Activated CD4-positive, alpha-beta T cell treated with anti-CD3 and anti-CD28 coated beads, Interleukin-2, Interleukin-6, amounts not matched to agents 100 ng/mL and 50 ng/mL, durations not matched to agents 16 hours and 8 hours (primary cell): ENCODE measurements at regions not wholly inside any gene's neighbourhood (a gene's known extent, or its start where the extent isn't known, plus 50 kb on each side); places are given as distances from the start of the nearest gene placed in this dataset.
A peak's percentile ranks its signal among the peaks of the same experiment; 100 is the strongest.

Source experiments
- DNase-seq: peaks from one replicate; pipeline ENCODE4 v3.0.0-alpha.2; 2020

DNA sequence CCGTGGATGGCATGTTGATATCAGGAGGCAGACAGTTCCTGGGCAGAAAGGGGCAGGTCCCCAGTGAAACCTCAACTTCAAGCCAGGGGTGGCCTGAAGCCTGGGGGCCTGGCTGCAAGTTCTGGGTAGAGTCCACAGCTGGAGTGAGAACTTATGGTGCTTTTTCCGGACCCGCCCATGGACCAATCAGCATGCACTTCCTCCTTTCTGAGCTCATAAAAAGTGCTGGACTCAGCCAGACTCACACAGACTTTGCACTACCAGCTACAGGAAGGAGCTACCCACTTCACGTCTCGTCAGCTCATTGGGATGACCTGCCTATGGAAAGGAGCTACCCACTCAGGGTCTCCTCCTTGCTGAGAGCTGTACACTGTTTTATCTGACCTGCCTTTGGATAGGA is 183.1 kb upstream of the MC4R start:
- no peak for DNase-seq

DNA sequence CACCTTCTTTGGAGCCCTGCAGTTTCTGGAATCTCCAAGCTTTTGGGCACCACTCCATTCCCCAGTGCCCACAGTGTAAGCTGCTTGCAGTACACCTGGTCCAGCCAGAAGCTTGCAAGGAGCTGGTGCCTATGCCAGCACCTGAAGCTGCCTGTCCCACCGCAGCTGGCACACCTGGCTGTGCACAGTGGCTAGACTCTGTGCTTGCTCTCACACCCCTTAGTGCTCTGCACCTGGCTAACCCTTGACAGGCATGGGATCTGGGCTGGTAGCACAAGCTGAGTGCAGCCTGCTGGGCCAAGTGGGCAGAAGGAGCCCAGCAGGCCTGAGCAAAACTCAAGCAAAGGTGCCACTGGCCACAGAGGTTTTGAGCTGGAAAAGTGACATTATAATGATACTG is 183.8 kb upstream of the MC4R start:
- DNase-seq, result no peak

DNA sequence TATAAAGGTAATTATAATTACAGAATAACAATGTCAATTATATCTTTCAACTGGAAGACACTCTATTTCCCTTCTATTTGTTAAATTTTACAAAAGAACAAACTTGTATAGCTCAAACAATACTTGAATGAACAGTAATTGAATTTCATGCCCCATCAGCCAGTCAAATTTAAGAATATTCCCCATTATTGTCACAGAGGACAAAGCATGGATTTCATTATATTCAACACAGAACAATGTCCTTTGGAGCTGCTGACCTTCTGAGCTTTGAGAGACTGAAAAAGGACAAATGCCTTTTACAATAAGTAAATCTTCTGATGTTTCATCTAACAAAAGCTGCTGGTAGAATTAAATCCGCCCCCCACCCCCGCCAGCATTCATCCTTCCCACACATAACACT is 187.5 kb upstream of the MC4R start:
- no peak for DNase-seq

DNA sequence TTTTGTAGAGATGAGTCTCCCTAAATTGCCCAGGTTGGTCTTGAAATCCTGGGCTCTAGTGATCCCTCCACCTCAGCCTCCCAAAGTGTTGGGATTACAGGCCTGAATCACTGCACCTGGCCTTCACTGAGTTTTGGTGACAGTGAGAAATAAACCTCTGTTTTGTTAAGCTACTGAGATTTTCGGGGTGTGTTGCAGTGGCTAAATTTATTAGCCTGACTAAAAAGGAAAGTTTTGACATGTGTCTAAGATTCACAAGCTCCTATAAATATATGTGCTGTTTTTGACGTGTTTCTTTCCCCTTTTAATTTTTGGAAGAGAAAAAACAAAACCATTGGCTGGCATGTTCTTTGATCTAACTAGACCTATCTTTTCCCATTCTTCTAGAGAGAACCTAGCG is 190.5 kb upstream of the MC4R start:
- DNase-seq, result no peak

DNA sequence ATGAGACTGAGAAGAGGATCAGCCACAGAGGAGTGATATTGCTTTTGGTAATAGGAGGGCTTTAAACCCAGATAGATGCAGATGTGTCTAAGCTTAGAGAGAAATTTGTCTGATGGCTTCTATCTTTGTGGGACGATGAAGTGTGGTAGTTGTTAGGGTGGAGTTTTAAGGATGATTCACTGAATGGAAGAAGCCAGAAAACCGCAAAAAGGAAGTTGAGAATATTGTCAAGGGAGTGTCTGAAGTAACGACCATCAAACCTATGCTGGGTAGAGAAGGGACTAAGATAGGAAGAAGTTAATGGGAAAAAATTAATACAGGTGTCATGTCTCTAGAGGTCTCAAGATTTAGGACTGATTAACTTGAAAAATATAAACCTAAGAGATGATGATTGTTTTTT is 195.6 kb upstream of the MC4R start:
- no peak for DNase-seq

DNA sequence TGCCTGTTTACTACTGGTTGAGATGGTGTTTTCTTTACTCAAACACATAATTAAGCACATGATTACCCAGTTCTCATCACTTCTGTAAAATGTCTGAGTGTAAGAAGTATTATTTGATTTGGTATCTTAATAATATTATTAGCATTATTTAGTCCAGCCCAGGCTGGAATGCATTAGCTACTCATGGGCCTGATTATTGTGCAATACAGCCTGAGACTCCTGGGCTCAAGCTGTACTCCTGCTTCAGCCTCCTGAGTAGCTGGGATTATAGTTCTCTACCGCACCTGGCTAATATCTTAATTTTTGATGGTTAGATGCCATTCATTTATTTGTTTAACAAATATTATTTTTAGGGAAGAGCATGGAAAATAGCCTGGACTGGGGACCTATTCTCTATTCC is 197.6 kb upstream of the MC4R start:
- DNase-seq, result no peak

DNA sequence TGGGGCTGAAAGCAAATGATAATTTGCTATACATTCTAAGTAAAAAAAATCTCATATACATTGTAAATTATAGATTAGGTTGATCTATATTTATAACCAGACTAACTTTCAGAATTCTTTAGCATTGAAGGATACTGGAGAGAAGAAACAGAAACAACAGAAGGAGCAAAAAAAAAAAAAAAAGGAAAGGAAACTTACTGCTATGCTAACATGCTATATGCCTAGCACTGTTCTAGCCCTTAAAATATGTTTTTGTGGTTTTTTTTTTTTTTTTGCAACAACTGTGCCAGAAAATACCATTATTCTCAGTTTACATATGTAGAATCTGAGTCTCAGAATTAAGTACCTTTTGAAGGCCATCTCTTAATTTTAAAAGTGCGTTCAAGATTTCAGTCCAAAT is 204.9 kb upstream of the MC4R start:
- DNase-seq, result no peak

DNA sequence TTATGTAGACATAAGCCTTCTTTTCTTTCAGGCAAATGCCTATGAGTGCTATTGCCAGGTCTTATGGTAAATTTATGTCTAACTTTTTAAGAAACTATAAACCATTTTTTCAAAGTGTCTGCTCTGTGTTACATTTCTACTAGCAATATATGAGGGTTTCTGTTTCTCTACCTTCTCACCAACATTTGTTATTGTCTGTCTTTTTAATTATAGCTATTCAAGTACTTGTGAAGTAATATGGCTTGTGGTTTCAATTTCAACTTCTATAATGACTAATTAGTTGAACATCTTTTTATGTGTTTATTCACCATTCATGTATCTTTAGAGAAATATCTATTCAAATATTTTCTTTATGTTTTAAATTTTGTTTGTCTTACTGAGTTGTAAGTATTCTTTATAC is 213.1 kb upstream of the MC4R start:
- no peak for DNase-seq

DNA sequence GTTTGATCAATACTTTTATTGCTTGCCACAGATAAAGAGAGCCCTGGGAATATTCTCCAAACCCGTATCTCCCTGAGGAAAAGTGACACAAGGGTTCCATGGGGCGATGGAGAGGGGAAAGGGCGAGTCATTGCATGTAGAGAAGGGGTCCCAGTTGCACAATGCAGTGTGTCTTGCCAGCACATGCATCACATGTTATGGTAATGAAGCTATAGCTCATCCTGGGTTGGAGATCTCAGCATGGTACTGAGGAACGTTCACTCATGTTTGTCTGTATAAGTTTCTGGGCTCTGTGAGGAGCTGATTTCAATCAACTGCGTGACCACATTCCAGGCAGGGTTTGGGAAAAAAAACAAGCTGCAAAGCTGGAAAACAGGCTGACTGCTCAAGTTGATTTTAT is 220.7 kb upstream of the MC4R start:
- DNase-seq, result no peak

DNA sequence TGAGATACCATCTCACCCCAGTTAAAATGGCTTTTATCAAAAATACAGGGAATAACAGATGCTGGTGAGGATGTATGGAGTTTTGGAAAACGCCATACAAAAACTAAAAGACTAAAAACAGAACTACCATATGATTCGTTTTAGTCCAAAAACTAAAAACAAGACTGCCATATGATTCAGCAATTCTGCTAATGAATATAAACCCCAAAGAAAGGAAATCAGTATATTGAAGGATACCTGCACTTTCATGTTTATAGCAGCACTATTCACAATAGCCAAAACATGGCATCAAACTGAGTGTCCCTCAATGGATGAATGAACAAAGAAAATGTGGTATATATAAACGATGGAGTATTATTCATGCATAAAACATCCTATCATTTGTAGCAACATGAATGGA is 224.4 kb upstream of the MC4R start:
- DNase-seq, result peak; percentile 0

DNA sequence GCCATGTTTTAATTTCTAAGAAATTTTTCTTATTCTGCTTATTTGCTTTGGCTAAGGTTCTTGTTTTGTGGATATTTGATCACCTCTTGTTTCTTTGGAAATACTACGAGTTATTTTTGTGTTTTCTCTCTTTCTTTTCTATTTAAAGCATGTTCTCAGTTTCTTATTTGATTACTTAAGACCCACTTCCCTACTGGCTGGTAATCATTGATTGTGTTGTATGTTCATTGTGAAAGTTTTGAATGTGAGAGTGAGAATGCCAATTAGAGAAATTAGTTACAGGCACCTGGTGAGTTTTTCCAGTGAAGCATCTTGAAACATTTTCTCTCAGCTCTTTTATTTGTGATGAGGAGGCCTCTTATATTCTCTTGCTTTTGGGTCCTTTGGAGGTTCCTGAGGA is 226.7 kb upstream of the MC4R start:
- no peak for DNase-seq

DNA sequence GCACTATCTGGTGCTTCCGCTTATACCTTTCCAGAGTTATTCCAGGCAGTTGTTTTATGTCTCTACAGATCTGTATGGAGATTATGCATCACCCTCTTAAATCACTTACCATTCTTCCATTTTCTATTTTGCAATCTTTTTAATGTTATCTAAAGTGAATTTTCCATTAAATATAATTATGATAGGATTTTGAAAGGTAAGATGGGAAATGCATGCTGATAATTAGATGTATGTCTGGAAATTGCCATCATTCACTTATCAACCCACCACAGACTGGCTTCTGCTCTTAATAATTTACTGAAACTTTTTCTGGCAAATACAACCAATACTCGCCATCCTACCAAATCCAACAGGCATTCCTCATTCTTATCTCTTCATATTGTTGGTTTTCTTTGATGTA is 227.4 kb upstream of the MC4R start:
- no peak for DNase-seq

DNA sequence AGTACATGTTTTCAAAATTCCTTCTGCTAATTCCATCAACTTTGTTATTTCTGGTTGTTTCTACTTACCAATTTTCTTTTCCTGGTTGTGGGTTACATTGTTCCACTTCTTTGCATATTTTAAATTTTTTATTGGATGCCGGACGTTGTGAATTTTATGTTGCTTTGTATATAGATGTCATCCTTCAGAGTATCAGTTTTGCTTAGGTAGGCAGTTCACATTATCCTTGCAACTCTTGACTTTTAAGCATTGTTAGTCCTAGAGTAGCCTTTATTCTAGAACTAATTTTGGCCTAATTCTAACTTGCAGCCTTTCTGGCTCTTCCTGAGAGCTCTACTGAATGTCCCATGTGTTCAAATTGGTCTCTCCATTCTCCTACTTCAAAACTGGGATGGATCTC is 228.7 kb upstream of the MC4R start:
- DNase-seq, result no peak

DNA sequence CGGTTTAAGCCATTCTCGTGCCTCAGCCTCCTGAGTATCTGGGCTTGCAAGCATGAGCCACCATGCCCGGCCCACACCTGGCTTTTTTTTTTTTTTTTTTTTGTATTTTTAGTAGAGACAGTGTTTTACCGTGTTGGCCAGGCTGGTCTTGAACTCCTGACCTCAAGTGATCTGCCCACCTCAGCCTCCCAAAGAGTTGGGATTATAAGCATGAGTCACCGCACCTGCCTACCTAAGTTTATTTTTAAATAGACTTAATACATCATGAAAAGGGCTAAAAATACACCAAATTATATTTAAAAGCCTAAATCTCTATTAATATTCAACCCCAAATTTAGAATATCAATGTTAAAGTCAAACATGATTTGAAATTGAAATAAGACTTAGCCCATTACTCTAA is 250.8 kb upstream of the MC4R start:
- DNase-seq, result no peak

DNA sequence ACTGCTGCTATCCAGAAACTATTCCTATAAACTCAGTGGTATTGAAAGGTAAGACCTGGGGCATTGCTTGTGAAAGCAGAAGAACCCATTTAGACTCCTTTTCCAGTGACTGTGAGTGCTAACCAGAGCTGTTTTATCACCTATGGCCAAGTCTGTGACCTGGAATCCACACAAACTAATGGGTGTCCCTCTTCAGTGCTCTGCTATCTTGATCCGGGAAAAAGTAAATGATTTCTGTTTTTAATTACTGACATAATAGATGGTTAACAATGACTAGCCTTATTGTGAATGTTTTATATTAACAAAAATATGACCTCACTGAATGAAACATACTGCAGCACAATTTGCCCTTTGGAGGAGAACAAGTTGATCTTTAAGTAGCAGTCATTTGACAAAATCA is 251.6 kb upstream of the MC4R start:
- DNase-seq, result no peak

DNA sequence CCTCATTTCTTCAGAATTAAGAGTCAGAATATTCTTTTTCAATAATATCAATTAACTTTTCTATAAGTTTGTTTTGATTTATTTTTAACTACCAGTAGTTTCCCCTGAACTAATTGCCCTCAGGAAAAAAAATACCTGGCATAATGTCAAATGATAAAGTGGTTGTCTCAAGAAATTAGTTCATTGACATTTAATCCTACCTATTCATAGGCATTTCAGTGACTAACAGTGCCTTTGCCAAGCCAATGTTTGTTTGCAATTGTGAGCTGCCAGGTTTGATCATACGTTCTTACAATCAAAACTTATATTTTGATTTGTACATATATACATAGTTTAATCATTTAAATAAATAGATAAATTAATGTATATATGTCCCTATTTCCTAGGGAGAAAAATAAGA is 267.3 kb upstream of the MC4R start:
- DNase-seq, result no peak

DNA sequence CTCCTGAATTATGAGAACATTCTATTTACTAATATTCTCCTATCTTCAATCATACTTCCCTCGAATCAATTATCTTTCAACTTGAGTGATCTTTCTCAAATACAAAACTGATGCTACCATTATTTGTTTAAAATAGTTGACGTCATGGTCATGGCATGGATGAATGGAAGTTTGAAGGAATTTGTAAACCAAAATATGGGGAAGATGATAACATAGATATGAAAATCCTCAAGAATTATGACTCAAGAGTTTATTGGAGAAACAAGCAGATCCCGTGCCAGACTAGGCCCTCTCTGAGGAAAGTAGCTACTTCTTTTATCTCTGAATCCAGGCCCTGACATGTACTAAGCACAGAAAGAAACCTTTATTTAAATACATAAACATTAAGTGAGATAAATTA is 270.4 kb upstream of the MC4R start:
- DNase-seq, result no peak

DNA sequence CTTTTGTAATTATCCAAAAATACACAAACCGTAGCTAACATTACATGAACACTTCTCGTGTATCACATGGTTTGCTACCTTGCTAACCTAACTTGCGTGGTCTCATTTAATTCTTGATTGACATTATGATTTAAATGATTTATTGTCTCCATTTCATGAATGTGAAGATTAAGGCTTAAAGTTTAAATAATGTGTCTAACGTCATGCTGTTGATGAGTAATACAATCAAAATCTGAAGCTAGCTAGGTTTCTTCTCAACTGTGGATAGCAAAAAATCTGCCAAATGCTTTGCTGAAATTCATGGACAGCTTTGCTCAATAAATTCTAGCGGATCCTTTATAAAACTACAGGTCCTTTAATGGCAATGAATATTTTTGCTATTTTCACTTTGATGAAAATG is 274.1 kb upstream of the MC4R start:
- DNase-seq, result no peak

DNA sequence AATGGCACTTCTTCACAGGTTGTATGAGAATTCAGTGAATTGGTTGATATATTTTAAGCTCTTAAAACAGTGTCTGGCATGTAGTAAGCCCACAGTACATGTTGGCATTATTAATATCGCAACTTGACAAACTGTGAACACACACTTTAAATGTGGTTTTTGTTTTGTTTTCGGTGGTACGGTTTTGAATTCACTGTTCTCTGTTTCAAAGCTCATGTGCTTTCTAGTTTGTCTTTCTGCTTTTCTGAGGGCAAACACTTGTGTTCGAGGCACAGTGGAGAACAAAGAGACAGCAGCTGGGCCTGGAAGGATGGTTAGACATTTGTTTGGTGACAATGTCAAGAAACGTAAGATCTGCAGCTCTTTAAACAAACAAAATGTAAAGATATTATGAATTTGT is 276.5 kb upstream of the MC4R start:
- no peak for DNase-seq

DNA sequence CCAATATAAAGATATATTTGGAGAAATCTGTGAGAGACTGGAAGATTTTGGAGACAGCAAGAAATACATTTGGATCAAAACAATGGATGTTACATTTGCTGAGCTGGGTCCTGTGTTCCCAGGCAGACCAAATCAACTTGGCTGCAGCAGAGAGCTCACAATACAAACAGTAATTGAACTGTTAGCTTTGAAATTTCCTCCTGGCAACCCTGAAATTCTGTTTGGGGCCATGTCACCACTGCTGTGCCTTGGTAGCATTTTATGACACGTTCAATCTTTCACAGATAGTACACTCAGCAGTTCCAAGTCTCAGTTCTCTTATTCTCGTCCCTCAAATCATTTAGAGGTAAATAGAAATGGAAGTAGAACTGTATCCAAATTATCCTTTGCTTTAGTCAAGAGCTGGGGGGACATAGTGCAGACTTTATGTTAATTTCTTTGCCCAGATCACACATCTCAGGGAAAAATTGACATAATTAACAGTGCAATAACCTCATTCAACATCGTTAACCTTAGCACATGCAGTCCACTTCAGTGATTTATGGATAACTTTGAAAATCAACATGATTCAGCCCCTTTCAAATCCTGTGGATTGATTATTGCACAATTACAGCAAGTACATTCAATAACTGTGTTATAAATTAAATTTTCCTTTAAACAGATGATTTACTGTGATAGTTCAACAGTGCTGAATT is 277.4 kb upstream of the MC4R start:
- no peak for DNase-seq

DNA sequence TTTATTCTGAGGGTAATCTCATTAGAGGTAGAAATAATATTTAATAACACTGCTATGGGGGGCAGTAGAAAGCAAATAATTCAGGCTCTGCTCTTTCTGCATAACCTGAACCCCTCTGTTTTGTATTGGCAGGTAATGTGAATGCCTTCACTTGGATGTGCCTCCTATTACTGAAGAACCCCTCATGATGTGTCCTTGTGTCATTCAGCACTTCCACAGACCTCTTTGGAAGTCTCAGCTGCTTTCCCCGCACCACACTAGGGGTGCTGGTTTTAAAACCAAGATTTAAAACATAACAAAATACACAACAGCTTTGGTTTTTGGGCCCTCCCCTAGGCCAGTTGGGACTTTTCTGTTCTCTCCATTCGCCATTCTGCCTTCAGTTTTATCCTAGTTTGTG is 281.7 kb upstream of the MC4R start:
- no peak for DNase-seq

DNA sequence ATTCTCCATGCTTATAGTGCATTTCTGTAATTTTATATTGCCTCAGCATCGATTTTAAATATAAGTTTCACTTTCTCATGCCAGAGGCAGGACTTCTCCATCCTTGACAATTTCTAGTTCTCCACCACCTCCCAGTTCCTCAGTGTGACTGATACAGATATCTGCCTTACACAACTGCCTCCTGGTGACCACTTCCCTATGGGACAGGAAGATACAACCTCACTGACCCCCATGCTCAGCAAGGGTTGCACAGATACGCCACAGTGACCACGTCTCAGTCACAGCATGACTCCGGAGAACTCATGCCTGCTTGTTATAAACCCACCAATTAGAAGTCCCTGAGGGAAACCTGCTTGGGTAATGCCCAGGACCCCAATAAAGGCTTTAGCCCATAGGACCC is 284.0 kb upstream of the MC4R start:
- DNase-seq, result no peak

DNA sequence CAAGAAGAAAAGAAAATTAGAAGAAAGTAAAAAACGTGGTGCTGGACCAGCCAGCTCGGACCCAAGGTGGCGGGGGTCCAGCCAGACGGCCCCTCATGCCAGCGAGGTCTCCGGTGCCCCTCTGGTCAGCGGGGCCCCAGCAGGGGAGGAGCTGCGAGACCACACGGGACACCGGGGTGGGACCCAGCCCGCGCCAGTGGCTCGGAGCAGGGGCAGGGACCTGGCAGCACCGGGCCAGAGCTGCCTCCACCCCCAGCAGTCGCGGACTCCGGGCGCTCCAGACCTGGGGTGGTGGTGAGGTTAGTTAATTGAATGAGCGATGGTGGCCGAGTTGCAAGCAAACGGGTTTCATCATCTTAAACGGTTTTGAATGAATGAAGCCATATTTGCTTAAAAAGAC is 289.9 kb upstream of the MC4R start:
- DNase-seq, result no peak

DNA sequence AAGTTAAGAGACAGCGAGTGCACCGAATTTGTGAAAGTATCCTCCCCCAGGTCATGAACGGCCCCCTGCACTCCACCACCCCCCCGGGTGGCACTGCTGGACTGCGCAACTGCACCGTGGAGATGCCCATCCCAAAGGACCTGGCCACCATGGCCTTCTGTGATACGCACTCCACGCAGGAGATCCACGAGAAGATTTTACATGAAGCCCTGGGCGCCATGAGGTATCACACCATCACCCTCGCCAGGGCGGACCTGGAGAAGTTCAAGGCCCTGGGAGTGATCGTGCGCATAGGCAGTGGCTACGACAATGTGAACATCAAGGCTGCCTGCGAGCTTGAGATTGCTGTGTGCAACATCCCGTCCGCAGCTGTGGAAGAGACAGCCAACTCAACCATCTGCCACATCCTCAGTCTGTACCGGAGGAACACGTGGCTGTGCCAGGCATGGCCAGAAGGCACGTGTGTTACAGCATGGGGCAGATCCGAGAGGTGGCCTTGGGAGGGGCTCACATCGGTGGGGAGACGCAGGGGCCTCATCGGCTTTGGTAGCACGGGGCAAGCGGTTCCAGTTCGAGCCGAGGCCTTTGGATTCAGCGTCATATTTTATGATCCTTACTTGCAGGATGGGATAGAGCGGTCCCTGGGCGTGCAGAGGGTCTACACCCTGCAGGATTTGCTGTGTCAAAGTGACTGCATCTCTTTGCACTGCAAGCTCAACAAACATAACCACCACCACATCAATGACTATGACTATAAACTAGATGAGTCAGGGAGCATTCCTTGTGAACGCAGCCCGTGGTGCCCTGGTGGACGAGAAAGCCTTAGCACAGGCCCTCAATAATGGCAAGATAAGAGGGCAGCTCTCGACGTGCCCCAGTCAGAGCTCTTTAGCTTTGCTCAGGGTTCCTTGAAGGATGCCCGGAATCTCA is 290.8 kb upstream of the MC4R start:
- DNase-seq, result no peak

DNA sequence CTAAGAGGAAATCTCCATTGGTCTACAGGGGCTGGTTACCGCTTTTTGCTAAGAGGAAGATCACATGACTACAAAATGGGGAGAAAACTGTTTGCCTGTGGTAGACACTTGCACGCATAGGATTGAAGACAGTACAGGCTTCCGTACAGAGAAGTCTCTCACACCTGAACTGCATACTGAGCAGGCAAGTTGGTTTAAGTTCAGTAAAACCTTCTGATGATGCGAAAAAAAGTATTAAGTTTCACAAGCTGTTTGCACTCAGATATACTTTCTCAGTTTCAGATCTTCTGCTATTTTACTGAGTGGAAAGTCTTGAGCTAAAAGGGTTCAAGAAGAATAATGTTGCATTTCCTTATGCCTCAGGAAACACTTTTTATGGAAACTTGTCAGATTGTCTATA is 292.2 kb upstream of the MC4R start:
- DNase-seq, result no peak
